ENCODE measurements at regions not wholly inside any gene's neighbourhood (a gene's known extent, or its start where the extent isn't known, plus 50 kb on each side); places are given as distances from the start of the nearest gene placed in this dataset.

DNA sequence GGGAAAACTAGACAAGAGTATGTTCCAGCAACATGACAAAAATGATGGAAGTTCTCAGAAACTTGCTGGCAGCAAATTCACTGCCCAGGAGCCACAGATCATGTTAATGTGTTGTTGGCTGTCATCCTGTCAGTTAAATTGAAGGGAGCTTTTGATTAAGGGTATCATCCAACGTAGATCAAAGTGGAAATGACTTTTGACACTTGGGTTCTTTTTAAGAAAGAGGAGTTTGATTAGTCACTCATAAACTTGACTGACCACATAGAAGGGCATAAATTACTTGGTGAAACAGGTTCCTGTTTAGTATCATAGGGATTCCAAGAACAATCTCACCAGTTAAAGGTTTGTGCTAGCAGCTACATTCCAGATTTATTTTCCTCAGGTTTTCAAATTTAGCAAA, 288.7 kb downstream of the CSNK1G3 start:
- no peak overlapping the region for H3K27ac ChIP-seq (ENCODE audit: low read length in 2 of 2)

DNA sequence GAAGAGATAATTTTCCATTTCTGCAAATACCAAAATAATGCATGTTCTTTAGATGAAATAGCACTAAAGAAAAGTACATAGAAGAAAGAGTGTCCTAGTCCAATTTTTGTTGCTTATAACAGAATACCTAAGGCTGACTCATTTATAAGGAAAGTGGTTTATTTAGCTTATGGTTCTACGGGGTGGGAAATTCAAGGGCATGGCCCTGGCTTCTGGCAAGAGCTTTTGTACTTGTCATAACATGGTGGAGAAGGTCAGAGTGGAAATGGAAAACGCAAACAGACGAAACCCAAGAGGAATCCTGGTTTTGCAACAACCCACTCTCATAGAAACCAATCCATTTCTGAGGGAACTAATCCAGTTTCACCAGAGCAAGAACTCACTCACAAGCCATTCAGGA, 283.7 kb downstream of the CSNK1G3 start:
- H3K27me3 ChIP-seq (replicated peaks in 1 of 4; ENCODE audit: control extremely low read depth in 1 of 4, control insufficient read depth in 3 of 4, insufficient read depth in 4 of 4, low read length in 3 of 4), result no peaks in the 10 kb centered on the region
- Mint-ChIP-seq H3K4me3 (no peak overlapping the region), H3K9me3 (ENCODE audit: insufficient read depth) (peaks cover 3% of the 10 kb centered on the region), H3K27ac (no peak overlapping the region), H3K4me1 (no peaks in the 10 kb centered on the region), H3K27me3 (peaks cover 3% of the 10 kb centered on the region)
- WGBS (ENCODE audit: insufficient coverage), result 100% methylated on average over 2 of the region's 3 CpGs
- H3K9ac ChIP-seq (ENCODE audit: low read length), result no peak overlapping the region
- no peaks in the 10 kb centered on the region for H3K79me2 ChIP-seq (ENCODE audit: control insufficient read depth, insufficient read depth, low read length)
- H3K4me1 ChIP-seq (ENCODE audit: control insufficient read depth in 2 of 2, insufficient read depth in 2 of 2, low read length in 2 of 2), result no peaks in the 10 kb centered on the region
- TF ChIP-seq EZH2 (IDR thresholded peaks at IDR 0.05; ENCODE audit: borderline replicate concordance, insufficient read depth, low read depth, low read length, poor library complexity, severe bottlenecking), result no peak
- TF ChIP-seq, protein P1, sequence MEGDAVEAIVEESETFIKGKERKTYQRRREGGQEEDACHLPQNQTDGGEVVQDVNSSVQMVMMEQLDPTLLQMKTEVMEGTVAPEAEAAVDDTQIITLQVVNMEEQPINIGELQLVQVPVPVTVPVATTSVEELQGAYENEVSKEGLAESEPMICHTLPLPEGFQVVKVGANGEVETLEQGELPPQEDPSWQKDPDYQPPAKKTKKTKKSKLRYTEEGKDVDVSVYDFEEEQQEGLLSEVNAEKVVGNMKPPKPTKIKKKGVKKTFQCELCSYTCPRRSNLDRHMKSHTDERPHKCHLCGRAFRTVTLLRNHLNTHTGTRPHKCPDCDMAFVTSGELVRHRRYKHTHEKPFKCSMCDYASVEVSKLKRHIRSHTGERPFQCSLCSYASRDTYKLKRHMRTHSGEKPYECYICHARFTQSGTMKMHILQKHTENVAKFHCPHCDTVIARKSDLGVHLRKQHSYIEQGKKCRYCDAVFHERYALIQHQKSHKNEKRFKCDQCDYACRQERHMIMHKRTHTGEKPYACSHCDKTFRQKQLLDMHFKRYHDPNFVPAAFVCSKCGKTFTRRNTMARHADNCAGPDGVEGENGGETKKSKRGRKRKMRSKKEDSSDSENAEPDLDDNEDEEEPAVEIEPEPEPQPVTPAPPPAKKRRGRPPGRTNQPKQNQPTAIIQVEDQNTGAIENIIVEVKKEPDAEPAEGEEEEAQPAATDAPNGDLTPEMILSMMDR (IDR thresholded peaks at IDR 0.05), result no peak
- no peak overlapping the region for H3K4me2 ChIP-seq (replicated peaks; ENCODE audit: low read depth, low read length, poor library complexity, severe bottlenecking)
- no peaks in the 10 kb centered on the region for H3K36me3 ChIP-seq (replicated peaks in 1 of 2; ENCODE audit: control extremely low read depth in 1 of 2, control insufficient read depth in 1 of 2, extremely low read depth in 1 of 2, insufficient read depth in 2 of 2, low read length in 1 of 2)
- no peaks in the 10 kb centered on the region for H3K9me3 ChIP-seq (ENCODE audit: control extremely low read depth in 1 of 3, control insufficient read depth in 2 of 3, insufficient read depth in 1 of 3, low read length in 2 of 3)
- ATAC-seq (ENCODE audit: low read depth), result no peak
- intact Hi-C loops (cut with micrococcal nuclease), result no loop called here
- no peak overlapping the region for H3K27ac ChIP-seq (ENCODE audit: low read length in 2 of 2)
- H3K4me3 ChIP-seq (ENCODE audit: control extremely low read depth in 1 of 5, extremely low read depth in 1 of 5, insufficient read depth in 1 of 5, low read depth in 2 of 5, low read length in 4 of 5), result no peak overlapping the region
- no peak for DNase-seq
- no peak overlapping the region for H2AFZ ChIP-seq (ENCODE audit: insufficient read depth, low read depth, low read length, poor library complexity, severe bottlenecking)
- ChIA-PET CTCF (no interaction called here), POLR2A (no interaction called here)
- H4K20me1 ChIP-seq (ENCODE audit: control insufficient read depth, insufficient read depth, low read length, poor library complexity, severe bottlenecking), result no peaks in the 10 kb centered on the region

More for the DNA sequence above, 288.7 kb downstream of the CSNK1G3 start:
- no peaks in the 10 kb centered on the region for H3K36me3 ChIP-seq (replicated peaks in 1 of 2; ENCODE audit: control extremely low read depth in 1 of 2, control insufficient read depth in 1 of 2, extremely low read depth in 1 of 2, insufficient read depth in 2 of 2, low read length in 1 of 2)
- H4K20me1 ChIP-seq (ENCODE audit: control insufficient read depth, insufficient read depth, low read length, poor library complexity, severe bottlenecking), result no peaks in the 10 kb centered on the region
- ChIA-PET CTCF (no interaction called here), POLR2A (no interaction called here)
- H3K27me3 ChIP-seq (replicated peaks in 1 of 4; ENCODE audit: control extremely low read depth in 1 of 4, control insufficient read depth in 3 of 4, insufficient read depth in 4 of 4, low read length in 3 of 4), result no peaks in the 10 kb centered on the region
- no peaks in the 10 kb centered on the region for H3K9me3 ChIP-seq (ENCODE audit: control extremely low read depth in 1 of 3, control insufficient read depth in 2 of 3, insufficient read depth in 1 of 3, low read length in 2 of 3)
- H3K27me3 Mint-ChIP-seq, result no peaks in the 10 kb centered on the region
- H3K4me1 Mint-ChIP-seq, result no peaks in the 10 kb centered on the region
- H2AFZ ChIP-seq (ENCODE audit: insufficient read depth, low read depth, low read length, poor library complexity, severe bottlenecking), result no peak overlapping the region
- no peak overlapping the region for H3K4me3 Mint-ChIP-seq
- WGBS (ENCODE audit: insufficient coverage), result 40% methylated on average over 1 of the region's 1 CpG
- no peak for ATAC-seq (ENCODE audit: low read depth)
- no peak overlapping the region for H3K4me2 ChIP-seq (replicated peaks; ENCODE audit: low read depth, low read length, poor library complexity, severe bottlenecking)
- no peaks in the 10 kb centered on the region for H3K79me2 ChIP-seq (ENCODE audit: control insufficient read depth, insufficient read depth, low read length)
- peaks cover 3% of the 10 kb centered on the region for H3K9me3 Mint-ChIP-seq (ENCODE audit: insufficient read depth)
- no peak for DNase-seq
- H3K4me1 ChIP-seq (ENCODE audit: control insufficient read depth in 2 of 2, insufficient read depth in 2 of 2, low read length in 2 of 2), result no peaks in the 10 kb centered on the region
- TF ChIP-seq, protein P1 (IDR thresholded peaks at IDR 0.05), result no peak
- TF ChIP-seq EZH2 (IDR thresholded peaks at IDR 0.05; ENCODE audit: borderline replicate concordance, insufficient read depth, low read depth, low read length, poor library complexity, severe bottlenecking), result no peak
- no peak overlapping the region for H3K27ac Mint-ChIP-seq
- H3K9ac ChIP-seq (ENCODE audit: low read length), result no peak overlapping the region
- no peak overlapping the region for H3K4me3 ChIP-seq (ENCODE audit: control extremely low read depth in 1 of 5, extremely low read depth in 1 of 5, insufficient read depth in 1 of 5, low read depth in 2 of 5, low read length in 4 of 5)
- intact Hi-C loops (cut with micrococcal nuclease), result no loop called here
